GM12878 (cell line): ENCODE measurements at regions not wholly inside any gene's neighbourhood (a gene's known extent, or its start where the extent isn't known, plus 50 kb on each side); places are given as distances from the start of the nearest gene placed in this dataset.

Source experiments
- ATAC-seq: fragments of 200-7000 bp; cut with Tn5 transposase; 3 replicates; pipeline ENCODE4 v1.9.1; 2020; ENCODE audit warnings: mild to moderate bottlenecking, moderate library complexity
- BruUV-seq: library from RNA; stranded (reverse); fragments of 400-500 nt; replicated peaks from 2 replicates; lab custom pipeline; 2021; lab: Mats Ljungman, UMichigan
- CTCF ChIA-PET: fragments of 300-600 bp; sonication (Branson Sonifier 250); formaldehyde crosslinking; extraction: SDS; loops from one replicate; lab custom pipeline; 2021; ENCODE audit warnings: inconsistent platforms; lab: Yijun Ruan, JAX
- POLR2A ChIA-PET: fragments of 350-600 bp; formaldehyde crosslinking; extraction: SDS; loops from one replicate; lab custom pipeline; 2021; ENCODE audit warnings: inconsistent platforms; lab: Charles Lee
- RAD21 ChIA-PET: fragments of 300-600 bp; sonication (Branson Sonifier 250); formaldehyde crosslinking; loops from one replicate; lab custom pipeline; 2023; ENCODE audit warnings: antibody characterized with exemption; ENCODE audit not compliant: unreplicated experiment; lab: Charles Lee
- SMC1A ChIA-PET: fragments of 300-600 bp; sonication (Branson Sonifier 250); formaldehyde crosslinking; loops from one replicate; lab custom pipeline; 2023; ENCODE audit not compliant: unreplicated experiment, uncharacterized antibody; lab: Charles Lee
- DNase-seq: peaks from one replicate; pipeline ENCODE4 v3.0.0-alpha.2; 2011; ENCODE audit warnings: low read depth, low spot score
- FAIRE-seq: peaks from 3 replicates; lab custom pipeline; 2011; peaks lifted over from hg19 to GRCh38; lab: Jason Lieb, UNC
- H2AFZ ChIP-seq: 2 replicates; pipeline ENCODE4 v1.6.0; 2011; ENCODE audit warnings: low read depth, low read length, control low read depth; ENCODE audit not compliant: control insufficient read depth
- H3K27ac ChIP-seq: 2 replicates; pipeline ENCODE4 v1.5.1; 2011; ENCODE audit warnings: control low read depth; ENCODE audit not compliant: control insufficient read depth, insufficient read depth
- H3K27me3 ChIP-seq, 2 experiments: replicated peaks in 1 of 2; 2 replicates each; pipeline versions ENCODE4 v1.6.0 to v1.6.1; 2011; ENCODE audit warnings: low read length in 1 of 2; ENCODE audit not compliant: control insufficient read depth in 2 of 2, insufficient read depth in 2 of 2
- H3K36me3 ChIP-seq, 2 experiments: 2 replicates each; pipeline ENCODE4 v1.5.1; 2011; ENCODE audit warnings: low read length in 1 of 2; ENCODE audit not compliant: control insufficient read depth in 2 of 2, insufficient read depth in 2 of 2
- H3K4me1 ChIP-seq: 2 replicates; pipeline ENCODE4 v1.6.1; 2011; ENCODE audit warnings: mild to moderate bottlenecking, low read length, moderate library complexity, mixed read lengths; ENCODE audit not compliant: control insufficient read depth, insufficient read depth
- H3K4me2 ChIP-seq: 2 replicates; pipeline ENCODE4 v1.6.0; 2011; ENCODE audit warnings: control low read depth; ENCODE audit not compliant: control insufficient read depth, insufficient read depth
- H3K4me3 ChIP-seq: fragments of 200-600 bp; sonication (generic); 2 replicates; pipeline ENCODE4 v1.5.1; 2016
- H3K79me2 ChIP-seq: 2 replicates; pipeline ENCODE4 v1.6.0; 2011; ENCODE audit warnings: low read length; ENCODE audit not compliant: control insufficient read depth, insufficient read depth
- H3K9ac ChIP-seq: 2 replicates; pipeline ENCODE4 v1.8.0; 2011; ENCODE audit warnings: low read length, control low read depth, mixed read lengths; ENCODE audit not compliant: control insufficient read depth, insufficient read depth
- H3K9me3 ChIP-seq: replicated peaks from 3 replicates; pipeline ENCODE4 v1.5.1; 2011; ENCODE audit warnings: mild to moderate bottlenecking, low read length; ENCODE audit not compliant: control insufficient read depth, insufficient read depth
- H4K20me1 ChIP-seq: 2 replicates; pipeline ENCODE4 v1.6.0; 2011; ENCODE audit not compliant: control insufficient read depth, insufficient read depth
- MTA3 ChIP-seq: IDR thresholded peaks from 2 replicates; pipeline ENCODE4 v1.6.1; 2012; ENCODE audit warnings: low read length, inconsistent platforms, borderline replicate concordance
- POLR2A ChIP-seq: IDR thresholded peaks from 2 replicates; pipeline ENCODE4 v1.6.1; 2011; ENCODE audit warnings: low read depth, mild to moderate bottlenecking, low read length
- POLR2AphosphoS2 ChIP-seq: IDR thresholded peaks from 2 replicates; pipeline ENCODE4 v1.6.1; 2011; ENCODE audit warnings: low read depth, mild to moderate bottlenecking, low read length, improper control_type of control experiment, moderate library complexity
- POLR2AphosphoS5 ChIP-seq: IDR thresholded peaks from 2 replicates; pipeline ENCODE4 v1.6.1; 2011; ENCODE audit warnings: mild to moderate bottlenecking, low read length, inconsistent platforms
- STAT3 ChIP-seq: IDR thresholded peaks from 2 replicates; pipeline ENCODE4 v1.6.1; 2011; ENCODE audit warnings: low read depth, low read length, improper control_type of control experiment
- YBX1 ChIP-seq: fragments of 450-650 bp; IDR thresholded peaks from 2 replicates; pipeline ENCODE4 v1.6.1; 2016; ENCODE audit warnings: antibody characterized with exemption
- WGBS: methylation state at CpG from one replicate; pipeline ENCODE4 v1.1.6; 2016; ENCODE audit warnings: low lambda C conversion rate; ENCODE audit not compliant: insufficient replicate concordance, insufficient coverage; ENCODE audit errors: missing lambda C conversion rate; 5-methylcytosine and 5-hydroxymethylcytosine counted together
- in situ Hi-C: fragments of 300-500 bp; cut with MboI; formaldehyde crosslinking; loops from 9 replicates; pipeline ENCODE4 v1.14.3; 2018; ENCODE audit warnings: mixed read lengths
- intact Hi-C: fragments of 100-400 bp; cut with micrococcal nuclease; formaldehyde crosslinking; loops from one replicate; pipeline ENCODE4 v1.14.2; 2022; ENCODE audit not compliant: unreplicated experiment
- TF ChIP-seq, protein P1 (sequence below): fragments of 450-650 bp; IDR thresholded peaks from 2 replicates; pipeline ENCODE4 v1.6.1; 2017; ENCODE audit warnings: mild to moderate bottlenecking, low read depth, inconsistent platforms; ENCODE audit not compliant: poor library complexity, severe bottlenecking
- TF ChIP-seq, protein P2 (sequence below), 3 experiments: IDR thresholded peaks in 2 of 3; conservative IDR thresholded peaks in 1 of 3; 2 replicates each; pipeline ENCODE4 v1.5.1; 2011; ENCODE audit warnings: low read depth in 3 of 3, low read length in 3 of 3, mild to moderate bottlenecking in 3 of 3, control low read depth in 2 of 3, moderate library complexity in 2 of 3, inconsistent platforms in 1 of 3, mixed read lengths in 1 of 3; ENCODE audit not compliant: control insufficient read depth in 2 of 3, insufficient read depth in 1 of 3; ENCODE audit errors: extremely low read depth in 1 of 3

DNA sequence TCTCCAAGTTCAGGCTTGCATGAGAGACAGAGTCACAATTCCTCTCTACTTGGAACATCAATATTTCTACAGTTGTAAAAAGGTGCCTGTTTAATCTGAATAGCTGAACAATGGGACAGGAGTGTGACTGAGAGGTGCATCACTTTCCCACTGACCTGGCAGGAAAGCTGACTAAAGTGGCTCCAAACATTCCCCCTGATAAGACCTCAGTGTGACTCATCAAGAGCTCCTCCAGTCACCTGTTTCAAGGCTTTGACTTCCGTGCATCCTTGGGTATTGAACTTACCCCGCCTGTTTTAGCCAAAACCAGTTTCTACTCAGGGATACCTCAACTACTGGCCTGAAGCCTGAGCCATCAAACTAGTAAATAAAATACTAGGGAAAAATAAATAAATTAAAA, 453.9 kb upstream of the DDX18 start:
- in situ Hi-C loops = no loop called here
- H3K36me3 ChIP-seq = no peaks in the 10 kb centered on the region

More for the DNA sequence above, 453.9 kb upstream of the DDX18 start:
- no peaks in the 10 kb centered on the region for H3K27me3 ChIP-seq
- intact Hi-C loops = no loop called here
- no peak for TF ChIP-seq POLR2A
- no peak for TF ChIP-seq POLR2AphosphoS5
- no peak for TF ChIP-seq MTA3
- no peak for TF ChIP-seq STAT3
- TF ChIP-seq, protein P1, sequence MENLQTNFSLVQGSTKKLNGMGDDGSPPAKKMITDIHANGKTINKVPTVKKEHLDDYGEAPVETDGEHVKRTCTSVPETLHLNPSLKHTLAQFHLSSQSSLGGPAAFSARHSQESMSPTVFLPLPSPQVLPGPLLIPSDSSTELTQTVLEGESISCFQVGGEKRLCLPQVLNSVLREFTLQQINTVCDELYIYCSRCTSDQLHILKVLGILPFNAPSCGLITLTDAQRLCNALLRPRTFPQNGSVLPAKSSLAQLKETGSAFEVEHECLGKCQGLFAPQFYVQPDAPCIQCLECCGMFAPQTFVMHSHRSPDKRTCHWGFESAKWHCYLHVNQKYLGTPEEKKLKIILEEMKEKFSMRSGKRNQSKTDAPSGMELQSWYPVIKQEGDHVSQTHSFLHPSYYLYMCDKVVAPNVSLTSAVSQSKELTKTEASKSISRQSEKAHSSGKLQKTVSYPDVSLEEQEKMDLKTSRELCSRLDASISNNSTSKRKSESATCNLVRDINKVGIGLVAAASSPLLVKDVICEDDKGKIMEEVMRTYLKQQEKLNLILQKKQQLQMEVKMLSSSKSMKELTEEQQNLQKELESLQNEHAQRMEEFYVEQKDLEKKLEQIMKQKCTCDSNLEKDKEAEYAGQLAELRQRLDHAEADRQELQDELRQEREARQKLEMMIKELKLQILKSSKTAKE = no peak
- no peak for TF ChIP-seq YBX1
- no peak for TF ChIP-seq POLR2AphosphoS2
- TF ChIP-seq, protein P2, sequence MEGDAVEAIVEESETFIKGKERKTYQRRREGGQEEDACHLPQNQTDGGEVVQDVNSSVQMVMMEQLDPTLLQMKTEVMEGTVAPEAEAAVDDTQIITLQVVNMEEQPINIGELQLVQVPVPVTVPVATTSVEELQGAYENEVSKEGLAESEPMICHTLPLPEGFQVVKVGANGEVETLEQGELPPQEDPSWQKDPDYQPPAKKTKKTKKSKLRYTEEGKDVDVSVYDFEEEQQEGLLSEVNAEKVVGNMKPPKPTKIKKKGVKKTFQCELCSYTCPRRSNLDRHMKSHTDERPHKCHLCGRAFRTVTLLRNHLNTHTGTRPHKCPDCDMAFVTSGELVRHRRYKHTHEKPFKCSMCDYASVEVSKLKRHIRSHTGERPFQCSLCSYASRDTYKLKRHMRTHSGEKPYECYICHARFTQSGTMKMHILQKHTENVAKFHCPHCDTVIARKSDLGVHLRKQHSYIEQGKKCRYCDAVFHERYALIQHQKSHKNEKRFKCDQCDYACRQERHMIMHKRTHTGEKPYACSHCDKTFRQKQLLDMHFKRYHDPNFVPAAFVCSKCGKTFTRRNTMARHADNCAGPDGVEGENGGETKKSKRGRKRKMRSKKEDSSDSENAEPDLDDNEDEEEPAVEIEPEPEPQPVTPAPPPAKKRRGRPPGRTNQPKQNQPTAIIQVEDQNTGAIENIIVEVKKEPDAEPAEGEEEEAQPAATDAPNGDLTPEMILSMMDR (IDR thresholded peaks at IDR 0.05 in 2 of 3, conservative IDR thresholded peaks at IDR 0.05 in 1 of 3; ENCODE audit: control insufficient read depth in 2 of 3, extremely low read depth in 1 of 3, insufficient read depth in 1 of 3, low read depth in 3 of 3, low read length in 3 of 3) = no peak
- no peaks in the 10 kb centered on the region for H4K20me1 ChIP-seq
- WGBS = 7% methylated on average over 2 of the region's 2 CpGs
- ChIA-PET CTCF (no interaction called here), RAD21 (no interaction called here), SMC1A (no interaction called here), POLR2A (no interaction called here)
- H3K9ac ChIP-seq = no peak overlapping the region
- H3K27ac ChIP-seq = no peak overlapping the region
- ATAC-seq (no peak), FAIRE-seq (no peak), DNase-seq (no peak)
- no TSS peak for BruUV-seq
- H2AFZ ChIP-seq = no peak overlapping the region
- no peaks in the 10 kb centered on the region for H3K9me3 ChIP-seq
- no peak overlapping the region for H3K4me2 ChIP-seq
- no peaks in the 10 kb centered on the region for H3K79me2 ChIP-seq
- no peak overlapping the region for H3K4me3 ChIP-seq
- H3K4me1 ChIP-seq = no peaks in the 10 kb centered on the region
